Chondrocyte (in vitro differentiated cells): ENCODE measurements at regions not wholly inside any gene's neighbourhood (a gene's known extent, or its start where the extent isn't known, plus 50 kb on each side); places are given as distances from the start of the nearest gene placed in this dataset.

Experiments used
- DNase-seq: peaks from one replicate; pipeline ENCODE4 v3.0.0; 2021; ENCODE audit warnings: mixed read lengths, low spot score
- H3K27ac Mint-ChIP-seq: one replicate; pipeline ENCODE4 v1.8.0; 2021; ENCODE audit warnings: mild to moderate bottlenecking, moderate library complexity, mixed read lengths; ENCODE audit not compliant: unreplicated experiment
- H3K27me3 Mint-ChIP-seq: 2 replicates; pipeline ENCODE4 v1.8.0; 2021; ENCODE audit warnings: low read depth, mixed read lengths
- H3K36me3 Mint-ChIP-seq: 2 replicates; pipeline ENCODE4 v1.8.0; 2021; ENCODE audit warnings: low read depth, mixed read lengths
- H3K4me1 Mint-ChIP-seq: 2 replicates; pipeline ENCODE4 v1.8.0; 2021; ENCODE audit warnings: low read depth, mild to moderate bottlenecking, mixed read lengths
- H3K4me3 Mint-ChIP-seq: one replicate; pipeline ENCODE4 v1.8.0; 2021; ENCODE audit warnings: mild to moderate bottlenecking, moderate library complexity, mixed read lengths; ENCODE audit not compliant: unreplicated experiment
- H3K9me3 Mint-ChIP-seq: 2 replicates; pipeline ENCODE4 v1.8.0; 2021; ENCODE audit warnings: low read depth, mixed read lengths
- TF ChIP-seq, protein P1 (sequence below): fragments of 200-600 bp; sonication (generic); IDR thresholded peaks from 2 replicates; pipeline ENCODE4 v1.5.0; 2021; ENCODE audit warnings: antibody characterized with exemption, mild to moderate bottlenecking, moderate library complexity

DNA sequence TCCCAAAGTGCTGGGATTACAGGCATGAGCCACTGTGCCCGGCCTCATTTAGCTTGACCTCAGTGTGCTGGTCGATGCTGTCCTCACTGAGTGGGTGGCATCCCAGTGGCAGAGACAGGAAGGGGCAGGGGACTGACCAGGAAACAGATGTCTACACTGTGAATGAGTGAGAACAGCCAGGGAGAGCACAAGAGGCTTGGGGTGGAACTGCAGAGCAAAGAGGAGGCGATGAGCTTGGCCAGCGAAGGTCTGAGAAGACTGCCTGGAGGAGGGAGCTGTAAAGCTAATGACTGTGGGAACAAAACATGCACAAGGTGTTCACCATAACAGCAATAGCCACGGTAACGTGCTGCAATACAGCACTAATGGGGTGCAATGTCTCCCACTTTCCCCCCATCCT is 57.2 kb upstream of the BEGAIN start:
- Mint-ChIP-seq H3K4me3 (no peak overlapping the region), H3K27me3 (no peaks in the 10 kb centered on the region), H3K4me1 (peaks cover 20% of the 10 kb centered on the region), H3K36me3 (peaks cover 2% of the 10 kb centered on the region), H3K9me3 (peaks cover 5% of the 10 kb centered on the region), H3K27ac (no peak overlapping the region)
- TF ChIP-seq, protein P1, sequence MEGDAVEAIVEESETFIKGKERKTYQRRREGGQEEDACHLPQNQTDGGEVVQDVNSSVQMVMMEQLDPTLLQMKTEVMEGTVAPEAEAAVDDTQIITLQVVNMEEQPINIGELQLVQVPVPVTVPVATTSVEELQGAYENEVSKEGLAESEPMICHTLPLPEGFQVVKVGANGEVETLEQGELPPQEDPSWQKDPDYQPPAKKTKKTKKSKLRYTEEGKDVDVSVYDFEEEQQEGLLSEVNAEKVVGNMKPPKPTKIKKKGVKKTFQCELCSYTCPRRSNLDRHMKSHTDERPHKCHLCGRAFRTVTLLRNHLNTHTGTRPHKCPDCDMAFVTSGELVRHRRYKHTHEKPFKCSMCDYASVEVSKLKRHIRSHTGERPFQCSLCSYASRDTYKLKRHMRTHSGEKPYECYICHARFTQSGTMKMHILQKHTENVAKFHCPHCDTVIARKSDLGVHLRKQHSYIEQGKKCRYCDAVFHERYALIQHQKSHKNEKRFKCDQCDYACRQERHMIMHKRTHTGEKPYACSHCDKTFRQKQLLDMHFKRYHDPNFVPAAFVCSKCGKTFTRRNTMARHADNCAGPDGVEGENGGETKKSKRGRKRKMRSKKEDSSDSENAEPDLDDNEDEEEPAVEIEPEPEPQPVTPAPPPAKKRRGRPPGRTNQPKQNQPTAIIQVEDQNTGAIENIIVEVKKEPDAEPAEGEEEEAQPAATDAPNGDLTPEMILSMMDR: no peak
- no peak for DNase-seq

DNA sequence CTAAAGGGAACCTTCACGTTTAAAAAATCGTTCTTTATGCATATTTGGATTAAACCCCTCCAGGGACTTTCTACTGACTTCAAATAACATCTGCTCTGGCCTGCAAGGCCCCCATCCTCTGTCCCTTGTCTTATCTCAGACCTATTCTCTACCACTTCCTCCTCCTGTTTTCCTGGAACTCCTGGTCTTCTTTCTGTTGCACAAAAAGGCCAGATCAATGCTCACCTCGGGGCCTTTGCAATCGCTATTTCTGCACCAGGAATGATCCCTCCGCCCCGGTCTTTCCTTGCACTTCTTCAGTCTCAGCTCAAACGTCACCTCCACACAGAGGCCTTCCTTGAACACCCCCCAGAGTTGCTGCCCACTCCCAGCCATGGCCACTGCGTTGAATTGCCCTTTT is 57.6 kb upstream of the BEGAIN start:
- Mint-ChIP-seq H3K36me3 (peaks cover 2% of the 10 kb centered on the region), H3K4me1 (peaks cover 20% of the 10 kb centered on the region), H3K4me3 (no peak overlapping the region), H3K27me3 (no peaks in the 10 kb centered on the region), H3K27ac (no peak overlapping the region), H3K9me3 (peaks cover 5% of the 10 kb centered on the region)
- no peak for DNase-seq
- TF ChIP-seq, protein P1: no peak

DNA sequence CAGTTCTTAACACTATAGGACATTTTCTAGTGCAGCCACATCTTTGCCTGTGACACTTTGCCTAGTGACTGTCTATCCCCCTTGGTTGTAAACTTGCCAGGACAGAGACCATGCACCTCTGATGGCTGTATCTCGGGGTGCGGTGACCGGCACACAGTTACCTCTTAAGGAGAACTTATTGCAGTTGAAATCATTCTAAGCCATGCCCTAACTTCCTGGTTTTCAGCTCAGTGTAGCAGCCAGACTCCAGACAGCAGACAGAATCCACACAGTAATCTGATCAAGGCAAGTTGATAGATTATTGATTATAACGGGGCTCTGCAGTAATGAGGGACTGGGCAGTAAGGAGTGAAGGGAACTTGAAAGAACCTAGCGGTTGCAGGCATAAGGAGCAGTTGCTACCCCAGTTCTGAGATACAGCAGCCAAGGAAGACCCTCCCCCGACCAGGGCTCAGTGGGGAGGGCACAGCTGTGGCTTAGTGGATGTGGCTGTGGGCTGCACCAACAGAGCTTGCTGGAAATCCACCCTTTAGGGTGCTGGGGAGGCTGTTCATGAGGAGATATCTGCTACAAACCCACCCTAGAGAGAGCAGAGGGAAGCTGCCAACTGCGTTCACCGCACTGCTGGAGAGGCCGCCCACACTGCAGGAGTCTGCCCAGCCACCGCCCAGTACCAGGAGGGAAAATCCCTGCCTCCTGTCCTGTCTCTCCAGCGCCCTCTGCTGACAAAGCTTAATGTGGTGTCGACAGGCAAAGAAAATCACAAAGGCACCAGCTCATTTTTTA is 58.2 kb upstream of the BEGAIN start:
- Mint-ChIP-seq H3K9me3 (peaks cover 5% of the 10 kb centered on the region), H3K36me3 (peaks cover 2% of the 10 kb centered on the region), H3K4me3 (no peak overlapping the region), H3K4me1 (peaks cover 17% of the 10 kb centered on the region), H3K27me3 (no peaks in the 10 kb centered on the region), H3K27ac (no peak overlapping the region)
- no peak for DNase-seq
- TF ChIP-seq, protein P1: peak; percentile 90

DNA sequence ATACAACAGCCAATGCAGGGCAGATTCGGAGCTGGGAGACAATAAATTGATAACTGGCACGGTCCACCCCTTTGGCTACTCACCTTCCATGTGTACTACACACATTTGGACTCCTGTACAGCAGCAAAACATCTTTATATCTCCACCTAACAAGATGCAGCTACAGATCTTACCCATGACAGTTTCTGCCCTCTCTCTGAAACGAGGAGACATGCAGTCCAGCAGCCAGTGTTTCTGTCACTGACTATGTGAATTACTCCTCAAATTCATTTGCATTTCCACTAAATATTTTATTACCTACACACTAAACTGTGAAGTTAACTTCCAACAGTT is 58.7 kb upstream of the BEGAIN start:
- H3K9me3 Mint-ChIP-seq: peaks cover 5% of the 10 kb centered on the region
- DNase-seq: no peak
- TF ChIP-seq, protein P1: peak; percentile 65
- H3K27me3 Mint-ChIP-seq: no peaks in the 10 kb centered on the region
- H3K4me1 Mint-ChIP-seq: peaks cover 11% of the 10 kb centered on the region
- peaks cover 2% of the 10 kb centered on the region for H3K36me3 Mint-ChIP-seq
- no peak overlapping the region for H3K4me3 Mint-ChIP-seq
- H3K27ac Mint-ChIP-seq: no peak overlapping the region

DNA sequence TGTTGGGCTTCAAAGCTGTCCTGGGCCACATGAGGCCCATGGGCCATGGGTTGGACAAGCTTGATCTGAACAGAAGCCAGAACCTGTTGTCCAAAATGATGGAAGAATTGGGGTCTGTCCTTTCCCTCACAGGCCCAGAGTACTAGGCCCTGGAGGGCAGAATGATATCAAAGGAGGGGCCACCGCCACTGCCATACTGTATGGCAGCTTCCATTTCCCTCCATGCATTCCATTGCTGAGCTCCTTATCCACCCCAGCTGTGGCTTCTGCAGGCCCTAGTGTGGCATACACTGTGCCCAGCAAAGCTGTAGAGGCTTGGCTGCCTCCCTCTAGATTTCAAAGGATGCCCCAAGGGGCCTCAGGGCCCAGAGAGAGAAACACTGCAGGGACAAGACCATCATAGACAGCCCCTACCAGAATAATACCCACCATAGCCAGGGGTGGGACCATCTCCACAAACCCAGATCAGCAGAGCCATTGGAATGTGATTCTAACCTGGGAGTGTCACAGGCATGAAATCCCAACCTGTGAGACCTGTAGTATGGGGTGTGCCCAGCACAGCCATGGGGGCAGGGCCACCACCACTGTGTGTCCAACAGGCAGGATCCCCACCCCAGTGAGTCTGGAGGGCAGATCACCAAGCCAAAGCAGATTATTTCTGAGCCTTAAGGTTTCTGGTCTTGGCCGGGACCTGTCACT is 61.4 kb upstream of the BEGAIN start:
- Mint-ChIP-seq H3K9me3 (peaks cover 5% of the 10 kb centered on the region), H3K36me3 (peaks cover 2% of the 10 kb centered on the region), H3K27ac (no peak overlapping the region), H3K27me3 (no peaks in the 10 kb centered on the region), H3K4me3 (no peak overlapping the region), H3K4me1 (peaks cover 15% of the 10 kb centered on the region)
- TF ChIP-seq, protein P1: no peak
- DNase-seq: no peak
